PC-9 (cell line): ENCODE measurements at regions not wholly inside any gene's neighbourhood (a gene's known extent, or its start where the extent isn't known, plus 50 kb on each side); places are given as distances from the start of the nearest gene placed in this dataset.
"Not testable (repeated sequence)": the region's sequence is repeated elsewhere in the genome, so short reads cannot be mapped to it uniquely, and the experiment has no call there.

Experiments used
- EZH2 ChIP-seq: fragments of 200-600 bp; sonication (generic); IDR thresholded peaks from 2 replicates; pipeline ENCODE4 v1.8.0; 2017; ENCODE audit warnings: antibody characterized with exemption, low read depth
- TF ChIP-seq, protein P1 (sequence below): fragments of 200-600 bp; sonication (generic); conservative IDR thresholded peaks from 2 replicates; pipeline ENCODE4 v1.6.1; 2017; ENCODE audit warnings: mixed run types, antibody characterized with exemption, mild to moderate bottlenecking, moderate library complexity

- TF ChIP-seq, protein P1, sequence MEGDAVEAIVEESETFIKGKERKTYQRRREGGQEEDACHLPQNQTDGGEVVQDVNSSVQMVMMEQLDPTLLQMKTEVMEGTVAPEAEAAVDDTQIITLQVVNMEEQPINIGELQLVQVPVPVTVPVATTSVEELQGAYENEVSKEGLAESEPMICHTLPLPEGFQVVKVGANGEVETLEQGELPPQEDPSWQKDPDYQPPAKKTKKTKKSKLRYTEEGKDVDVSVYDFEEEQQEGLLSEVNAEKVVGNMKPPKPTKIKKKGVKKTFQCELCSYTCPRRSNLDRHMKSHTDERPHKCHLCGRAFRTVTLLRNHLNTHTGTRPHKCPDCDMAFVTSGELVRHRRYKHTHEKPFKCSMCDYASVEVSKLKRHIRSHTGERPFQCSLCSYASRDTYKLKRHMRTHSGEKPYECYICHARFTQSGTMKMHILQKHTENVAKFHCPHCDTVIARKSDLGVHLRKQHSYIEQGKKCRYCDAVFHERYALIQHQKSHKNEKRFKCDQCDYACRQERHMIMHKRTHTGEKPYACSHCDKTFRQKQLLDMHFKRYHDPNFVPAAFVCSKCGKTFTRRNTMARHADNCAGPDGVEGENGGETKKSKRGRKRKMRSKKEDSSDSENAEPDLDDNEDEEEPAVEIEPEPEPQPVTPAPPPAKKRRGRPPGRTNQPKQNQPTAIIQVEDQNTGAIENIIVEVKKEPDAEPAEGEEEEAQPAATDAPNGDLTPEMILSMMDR, result not testable (repeated sequence)
- not testable (repeated sequence) for TF ChIP-seq EZH2
These were observed 232.1 kb downstream of the ASMT start for GRCh38 chrX:1847000-1847399.
